ENCODE measurements at regions not wholly inside any gene's neighbourhood (a gene's known extent, or its start where the extent isn't known, plus 50 kb on each side); places are given as distances from the start of the nearest gene placed in this dataset.
"Not testable (repeated sequence)": the region's sequence is repeated elsewhere in the genome, so short reads cannot be mapped to it uniquely, and the experiment has no call there.

DNA sequence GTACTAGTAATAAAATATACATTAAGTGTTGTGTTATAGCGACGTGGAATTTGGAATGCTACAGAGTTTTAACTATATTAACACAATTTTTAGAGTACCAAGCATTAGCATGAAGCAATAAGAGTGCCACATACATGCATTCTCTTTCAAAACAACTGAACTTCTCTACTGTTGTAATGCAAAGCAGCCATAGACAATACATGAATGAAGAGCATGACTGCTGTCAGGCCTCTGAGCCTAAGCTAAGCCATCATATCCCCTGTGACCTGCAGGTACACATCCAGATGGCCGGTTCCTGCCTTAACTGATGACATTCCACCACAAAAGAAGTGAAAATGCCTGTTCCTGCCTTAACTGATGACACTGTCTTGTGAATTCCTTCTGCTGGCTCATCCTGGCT is 216.2 kb upstream of the ANXA10 start:
- H3K36me3 Mint-ChIP-seq; H3K4me1 ChIP-seq (ENCODE audit: insufficient read depth, low read length); H3K27ac ChIP-seq (ENCODE audit: low read depth, low read length); POLR2A ChIA-PET; H3K9me3 ChIP-seq (ENCODE audit: low read length); H3K36me3 ChIP-seq (ENCODE audit: insufficient read depth, low read length); H3K27me3 Mint-ChIP-seq; CTCF ChIA-PET; H3K4me3 Mint-ChIP-seq; DNase-seq; H3K27me3 ChIP-seq (ENCODE audit: insufficient read depth, low read length, poor library complexity, severe bottlenecking); H3K27ac Mint-ChIP-seq; H3K4me3 ChIP-seq (ENCODE audit: low read length); H3K4me1 Mint-ChIP-seq: not testable (repeated sequence)
- peaks cover 2 to 19% (median 5%) of the 10 kb centered on the region in 5 donors for H3K9me3 Mint-ChIP-seq

DNA sequence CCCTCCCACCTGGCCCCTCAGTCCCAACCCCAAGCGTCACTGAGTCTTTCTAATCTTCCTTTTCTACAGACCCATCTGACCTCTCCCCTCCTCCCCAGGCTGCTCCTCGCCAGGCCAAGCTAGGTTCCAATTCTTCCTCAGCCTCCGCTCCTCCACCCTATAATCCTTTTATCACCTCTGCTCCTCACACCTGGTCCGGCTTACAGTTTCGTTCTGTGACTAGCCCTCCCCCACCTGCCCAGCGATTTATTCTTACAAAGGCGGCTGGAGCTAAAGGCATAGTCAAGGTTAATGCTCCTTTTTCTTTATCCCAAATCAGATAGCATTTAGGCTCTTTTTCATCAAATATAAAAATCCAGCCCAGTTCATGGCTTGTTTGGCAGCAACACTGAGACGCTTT is 214.5 kb upstream of the ANXA10 start:
- H3K27me3 Mint-ChIP-seq; POLR2A ChIA-PET; H3K27me3 ChIP-seq (ENCODE audit: insufficient read depth, low read length, poor library complexity, severe bottlenecking); H3K4me3 ChIP-seq (ENCODE audit: low read length); CTCF ChIA-PET; H3K4me1 ChIP-seq (ENCODE audit: insufficient read depth, low read length); H3K27ac Mint-ChIP-seq; DNase-seq; H3K4me1 Mint-ChIP-seq; H3K4me3 Mint-ChIP-seq; H3K27ac ChIP-seq (ENCODE audit: low read depth, low read length); H3K36me3 ChIP-seq (ENCODE audit: insufficient read depth, low read length); H3K36me3 Mint-ChIP-seq; H3K9me3 ChIP-seq (ENCODE audit: low read length): not testable (repeated sequence)
- H3K9me3 Mint-ChIP-seq, result peaks cover 0 to 19% (median 2%) of the 10 kb centered on the region in 5 donors

DNA sequence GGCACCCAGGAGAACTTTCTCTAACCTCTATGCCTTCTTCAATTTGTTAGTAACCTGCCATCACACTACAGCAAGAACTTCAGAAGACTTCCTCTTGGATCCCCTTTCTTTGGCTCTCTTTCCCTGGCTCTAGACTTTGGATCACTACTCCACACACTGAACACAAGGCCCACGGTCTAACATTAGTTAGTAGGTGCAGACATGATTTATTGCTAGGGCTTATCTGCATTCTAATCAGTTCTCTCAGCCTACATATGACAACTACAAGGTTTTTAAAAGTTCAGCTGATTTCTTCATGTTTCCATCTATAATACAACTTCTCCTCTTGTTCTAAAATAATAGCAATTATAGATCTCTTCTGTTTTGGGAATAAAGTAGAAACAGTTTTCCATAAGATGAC is 209.1 kb upstream of the ANXA10 start:
- no peak for DNase-seq
- Mint-ChIP-seq H3K4me3 (no peak overlapping the region), H3K9me3 (peaks cover 0 to 12% (median 6%) of the 10 kb centered on the region in 5 donors), H3K4me1 (no peaks in the 10 kb centered on the region), H3K36me3 (no peaks in the 10 kb centered on the region), H3K27ac (no peak overlapping the region), H3K27me3 (no peaks in the 10 kb centered on the region)
- ChIA-PET POLR2A (no interaction called here), CTCF (no interaction called here)
- Histone ChIP-seq H3K27ac (ENCODE audit: low read depth, low read length) (no peak overlapping the region), H3K9me3 (ENCODE audit: low read length) (no peaks in the 10 kb centered on the region), H3K4me1 (ENCODE audit: insufficient read depth, low read length) (no peaks in the 10 kb centered on the region), H3K36me3 (ENCODE audit: insufficient read depth, low read length) (no peaks in the 10 kb centered on the region), H3K4me3 (ENCODE audit: low read length) (no peak overlapping the region), H3K27me3 (ENCODE audit: insufficient read depth, low read length, poor library complexity, severe bottlenecking) (no peaks in the 10 kb centered on the region)

DNA sequence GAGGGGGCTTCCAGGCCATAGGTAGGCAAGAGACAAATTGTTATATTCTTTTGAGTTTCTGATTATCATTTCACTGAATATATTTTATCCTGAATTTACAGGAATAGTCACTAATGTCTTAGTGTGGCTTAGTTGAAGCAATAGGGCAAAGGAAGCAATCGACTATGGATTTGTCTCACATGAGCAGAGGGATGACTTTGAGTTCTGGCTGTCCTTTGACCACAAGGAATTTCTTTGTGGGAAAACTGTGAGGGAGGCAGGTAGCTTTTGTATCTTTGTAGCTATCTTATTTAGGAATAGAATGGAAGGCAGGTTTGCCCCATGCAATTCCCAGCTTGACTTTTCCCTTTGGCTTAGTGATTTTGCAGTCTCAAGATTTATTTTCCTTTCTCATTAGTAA is 207.3 kb upstream of the ANXA10 start:
- ChIA-PET CTCF (no interaction called here), POLR2A (no interaction called here)
- H3K4me3 ChIP-seq (ENCODE audit: low read length), result no peak overlapping the region
- H3K27ac Mint-ChIP-seq, result no peak overlapping the region
- H3K36me3 Mint-ChIP-seq, result peaks cover 0 to 3% (median 0%) of the 10 kb centered on the region in 3 donors
- no peaks in the 10 kb centered on the region for H3K36me3 ChIP-seq (ENCODE audit: insufficient read depth, low read length)
- H3K4me1 Mint-ChIP-seq, result no peaks in the 10 kb centered on the region
- no peaks in the 10 kb centered on the region for H3K27me3 ChIP-seq (ENCODE audit: insufficient read depth, low read length, poor library complexity, severe bottlenecking)
- no peak overlapping the region for H3K4me3 Mint-ChIP-seq
- DNase-seq, result no peak
- no peaks in the 10 kb centered on the region for H3K9me3 ChIP-seq (ENCODE audit: low read length)
- H3K27me3 Mint-ChIP-seq, result no peaks in the 10 kb centered on the region
- peaks cover 0 to 7% (median 3%) of the 10 kb centered on the region in 5 donors for H3K9me3 Mint-ChIP-seq
- H3K27ac ChIP-seq (ENCODE audit: low read depth, low read length), result no peak overlapping the region
- no peaks in the 10 kb centered on the region for H3K4me1 ChIP-seq (ENCODE audit: insufficient read depth, low read length)

DNA sequence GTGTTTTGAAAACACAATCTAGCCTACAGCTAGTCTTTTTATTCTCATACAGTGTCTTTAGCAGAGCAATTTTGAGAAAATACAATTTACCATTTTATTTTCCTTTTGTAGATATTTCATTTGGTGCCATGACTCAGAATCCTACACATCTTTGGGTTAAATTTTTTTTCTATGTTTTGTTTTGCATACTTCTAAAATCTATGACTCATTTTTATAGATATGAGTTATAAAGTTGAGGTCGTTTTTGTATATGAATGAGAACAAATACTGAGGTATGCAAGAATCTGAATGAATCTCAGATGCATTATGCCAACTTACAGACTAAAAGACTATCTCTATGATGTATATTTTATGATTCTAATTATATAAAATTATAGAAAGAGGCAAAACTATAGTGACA is 206.5 kb upstream of the ANXA10 start:
- no peak overlapping the region for H3K27ac Mint-ChIP-seq
- Histone ChIP-seq H3K4me3 (ENCODE audit: low read length) (no peak overlapping the region), H3K27ac (ENCODE audit: low read depth, low read length) (no peak overlapping the region), H3K4me1 (ENCODE audit: insufficient read depth, low read length) (no peaks in the 10 kb centered on the region), H3K27me3 (ENCODE audit: insufficient read depth, low read length, poor library complexity, severe bottlenecking) (no peaks in the 10 kb centered on the region), H3K9me3 (ENCODE audit: low read length) (no peaks in the 10 kb centered on the region), H3K36me3 (ENCODE audit: insufficient read depth, low read length) (no peaks in the 10 kb centered on the region)
- no peaks in the 10 kb centered on the region for H3K27me3 Mint-ChIP-seq
- peaks cover 0 to 7% (median 2%) of the 10 kb centered on the region in 5 donors for H3K9me3 Mint-ChIP-seq
- H3K36me3 Mint-ChIP-seq, result peaks cover 0 to 3% (median 0%) of the 10 kb centered on the region in 3 donors
- H3K4me1 Mint-ChIP-seq, result no peaks in the 10 kb centered on the region
- no peak overlapping the region for H3K4me3 Mint-ChIP-seq
- ChIA-PET CTCF (no interaction called here), POLR2A (no interaction called here)
- no peak for DNase-seq

DNA sequence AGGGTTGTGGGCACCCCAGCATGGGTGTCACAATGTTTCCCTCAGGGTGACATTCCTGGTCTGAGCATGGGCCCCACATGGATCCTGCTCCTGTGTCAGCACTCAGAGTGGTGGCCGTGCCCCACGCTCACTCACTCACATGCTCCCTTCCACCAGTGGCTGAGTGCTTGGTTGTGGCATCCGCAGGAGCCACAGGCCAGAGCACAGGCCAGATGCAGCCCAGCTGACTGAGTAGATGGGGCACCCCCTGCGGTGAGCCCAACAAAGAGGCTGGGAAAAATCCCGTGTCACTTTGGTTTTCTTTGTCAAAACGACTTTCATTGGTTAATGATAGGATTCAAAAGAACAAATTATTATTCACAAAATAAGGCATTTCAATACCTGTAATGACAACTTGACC is 204.6 kb upstream of the ANXA10 start:
- Histone ChIP-seq H3K36me3 (ENCODE audit: insufficient read depth, low read length) (no peaks in the 10 kb centered on the region), H3K27ac (ENCODE audit: low read depth, low read length) (no peak overlapping the region), H3K4me3 (ENCODE audit: low read length) (no peak overlapping the region), H3K27me3 (ENCODE audit: insufficient read depth, low read length, poor library complexity, severe bottlenecking) (no peaks in the 10 kb centered on the region), H3K4me1 (ENCODE audit: insufficient read depth, low read length) (no peaks in the 10 kb centered on the region), H3K9me3 (ENCODE audit: low read length) (no peaks in the 10 kb centered on the region)
- H3K4me3 Mint-ChIP-seq, result no peak overlapping the region
- H3K27me3 Mint-ChIP-seq, result no peaks in the 10 kb centered on the region
- peaks cover 0 to 3% (median 0%) of the 10 kb centered on the region in 3 donors for H3K36me3 Mint-ChIP-seq
- DNase-seq, result no peak
- no peaks in the 10 kb centered on the region for H3K4me1 Mint-ChIP-seq
- H3K9me3 Mint-ChIP-seq, result peaks cover 0 to 7% (median 2%) of the 10 kb centered on the region in 5 donors
- no peak overlapping the region for H3K27ac Mint-ChIP-seq
- ChIA-PET POLR2A (no interaction called here), CTCF (no interaction called here)

DNA sequence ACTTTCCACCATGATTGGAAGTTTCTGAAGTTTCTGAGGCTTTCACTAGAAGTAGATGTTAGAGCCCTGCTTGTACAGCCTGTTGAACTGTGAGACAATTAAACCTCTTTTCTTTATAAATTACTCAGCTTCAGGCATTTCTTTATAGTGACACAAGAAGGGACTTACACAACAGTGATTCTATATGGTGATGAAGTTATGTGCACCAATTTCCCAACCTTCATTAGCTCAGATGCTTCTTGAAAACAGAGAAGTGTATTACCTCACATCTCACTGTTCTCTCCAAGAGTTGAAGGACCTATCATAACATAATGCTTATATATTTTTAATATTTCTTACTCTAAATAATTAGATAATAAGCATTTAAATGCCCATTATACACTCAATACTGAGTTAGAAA is 202.1 kb upstream of the ANXA10 start:
- no peak overlapping the region for H3K4me3 Mint-ChIP-seq
- Histone ChIP-seq H3K36me3 (ENCODE audit: insufficient read depth, low read length) (no peaks in the 10 kb centered on the region), H3K9me3 (ENCODE audit: low read length) (no peaks in the 10 kb centered on the region), H3K27ac (ENCODE audit: low read depth, low read length) (no peak overlapping the region), H3K4me1 (ENCODE audit: insufficient read depth, low read length) (no peaks in the 10 kb centered on the region), H3K27me3 (ENCODE audit: insufficient read depth, low read length, poor library complexity, severe bottlenecking) (no peaks in the 10 kb centered on the region), H3K4me3 (ENCODE audit: low read length) (no peak overlapping the region)
- CTCF ChIA-PET, result no interaction called here
- H3K27ac Mint-ChIP-seq, result no peak overlapping the region
- H3K4me1 Mint-ChIP-seq, result no peaks in the 10 kb centered on the region
- DNase-seq, result no peak
- peaks cover 0 to 5% (median 3%) of the 10 kb centered on the region in 5 donors for H3K9me3 Mint-ChIP-seq
- peaks cover 0 to 3% (median 0%) of the 10 kb centered on the region in 3 donors for H3K36me3 Mint-ChIP-seq
- POLR2A ChIA-PET, result no interaction called here
- H3K27me3 Mint-ChIP-seq, result no peaks in the 10 kb centered on the region

DNA sequence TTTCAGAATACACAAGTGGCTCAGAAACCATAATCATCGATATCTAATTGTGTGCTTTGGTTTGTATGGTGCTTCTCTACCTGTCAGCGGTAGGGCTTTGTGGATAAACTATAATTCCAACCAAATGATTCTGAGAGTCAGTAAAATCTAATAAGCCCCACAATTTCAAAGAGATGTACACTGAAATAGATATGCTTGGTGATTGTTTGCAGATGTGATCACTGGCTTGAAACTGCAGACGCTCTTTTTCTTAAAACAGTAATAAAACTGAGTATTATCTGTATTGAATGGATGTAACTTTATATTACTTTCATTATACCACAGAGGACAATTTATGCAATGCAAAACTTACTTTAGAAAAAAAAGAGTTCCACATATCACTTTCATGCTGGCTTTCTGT is 198.8 kb upstream of the ANXA10 start:
- Histone ChIP-seq H3K9me3 (ENCODE audit: low read length) (no peaks in the 10 kb centered on the region), H3K4me3 (ENCODE audit: low read length) (no peak overlapping the region), H3K4me1 (ENCODE audit: insufficient read depth, low read length) (no peaks in the 10 kb centered on the region), H3K27me3 (ENCODE audit: insufficient read depth, low read length, poor library complexity, severe bottlenecking) (no peaks in the 10 kb centered on the region), H3K36me3 (ENCODE audit: insufficient read depth, low read length) (no peaks in the 10 kb centered on the region), H3K27ac (ENCODE audit: low read depth, low read length) (no peak overlapping the region)
- H3K4me1 Mint-ChIP-seq, result no peaks in the 10 kb centered on the region
- H3K27me3 Mint-ChIP-seq, result no peaks in the 10 kb centered on the region
- ChIA-PET CTCF (no interaction called here), POLR2A (no interaction called here)
- no peak overlapping the region for H3K4me3 Mint-ChIP-seq
- H3K27ac Mint-ChIP-seq, result no peak overlapping the region
- H3K9me3 Mint-ChIP-seq, result peaks cover 2 to 8% (median 4%) of the 10 kb centered on the region in 5 donors
- peaks cover 0 to 3% (median 0%) of the 10 kb centered on the region in 3 donors for H3K36me3 Mint-ChIP-seq
- no peak for DNase-seq

DNA sequence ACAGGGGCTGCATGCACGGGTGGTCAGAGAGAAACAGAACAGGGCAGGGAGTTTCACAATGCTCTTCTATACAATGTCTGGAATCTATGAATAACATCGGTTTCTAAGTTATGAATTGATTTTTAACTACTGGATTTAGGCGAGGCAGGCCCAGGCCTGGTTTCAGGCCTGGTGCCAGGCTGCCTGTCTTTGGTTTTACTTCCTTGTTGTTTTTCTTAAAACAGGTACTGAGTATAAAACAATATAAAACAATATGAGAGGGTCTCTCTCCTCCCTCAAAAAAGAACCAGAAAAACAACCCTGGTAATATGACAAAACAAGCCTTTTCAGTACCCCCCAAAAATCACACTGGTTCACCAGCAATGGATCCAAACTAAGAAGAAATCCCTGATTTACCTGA is 196.1 kb upstream of the ANXA10 start:
- H3K36me3 Mint-ChIP-seq; H3K27ac ChIP-seq (ENCODE audit: low read depth, low read length); CTCF ChIA-PET; H3K27me3 Mint-ChIP-seq; H3K36me3 ChIP-seq (ENCODE audit: insufficient read depth, low read length); H3K9me3 ChIP-seq (ENCODE audit: low read length); DNase-seq; H3K27me3 ChIP-seq (ENCODE audit: insufficient read depth, low read length, poor library complexity, severe bottlenecking); H3K4me1 Mint-ChIP-seq; H3K4me3 Mint-ChIP-seq; H3K27ac Mint-ChIP-seq; POLR2A ChIA-PET; H3K4me3 ChIP-seq (ENCODE audit: low read length); H3K4me1 ChIP-seq (ENCODE audit: insufficient read depth, low read length); H3K9me3 Mint-ChIP-seq: not testable (repeated sequence)
